ENCODE measurements at regions not wholly inside any gene's neighbourhood (a gene's known extent, or its start where the extent isn't known, plus 50 kb on each side); places are given as distances from the start of the nearest gene placed in this dataset.

DNA sequence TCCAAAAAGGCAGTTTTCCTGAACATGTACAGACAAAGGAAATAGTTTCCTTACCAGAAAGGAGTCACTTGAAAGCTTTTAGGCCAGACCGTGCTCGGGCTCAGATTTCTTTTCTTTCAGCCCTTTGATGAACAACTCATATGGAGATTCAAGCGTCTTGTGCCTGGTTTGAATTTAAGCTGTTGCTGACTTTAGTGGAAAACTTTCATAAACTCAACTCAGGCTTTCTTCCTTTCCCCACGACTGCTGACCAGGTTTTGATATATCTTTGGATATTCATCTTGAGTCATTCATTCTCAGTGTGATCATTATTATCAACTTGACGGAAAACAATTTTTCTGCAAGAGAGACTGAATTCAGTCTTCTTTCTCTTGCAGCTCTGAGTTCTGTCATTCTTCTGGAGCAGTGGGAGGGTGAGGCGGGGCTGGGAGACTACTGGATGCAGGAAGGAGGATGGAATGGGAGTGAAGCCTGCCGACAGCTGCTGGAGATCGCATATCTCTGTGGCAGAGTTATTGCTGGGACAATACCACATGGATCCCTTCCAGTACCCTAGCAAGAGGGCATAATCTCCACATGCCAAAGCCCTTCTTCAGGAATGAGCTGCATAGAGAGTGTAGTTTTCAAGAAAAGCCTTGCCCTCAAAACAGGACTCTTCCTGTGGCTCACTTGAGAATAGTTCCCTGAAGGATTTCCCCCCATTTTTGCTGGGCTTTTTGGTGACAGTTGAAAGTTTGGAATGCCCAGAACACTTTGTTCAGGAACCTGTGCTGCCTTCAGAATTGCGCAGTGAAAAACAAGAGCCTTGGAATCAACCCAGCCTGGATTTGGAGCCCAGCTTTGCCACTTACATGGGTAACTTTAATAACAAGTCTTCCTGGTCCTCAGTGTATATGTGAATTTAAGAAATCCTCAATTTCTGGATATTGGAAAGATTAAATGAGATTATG, 364.4 kb downstream of the ZNF521 start:
- no peak for DNase-seq (ENCODE audit: low read depth)
- no peak overlapping the region for H3K4me3 ChIP-seq (ENCODE audit: low read depth, low read length)

DNA sequence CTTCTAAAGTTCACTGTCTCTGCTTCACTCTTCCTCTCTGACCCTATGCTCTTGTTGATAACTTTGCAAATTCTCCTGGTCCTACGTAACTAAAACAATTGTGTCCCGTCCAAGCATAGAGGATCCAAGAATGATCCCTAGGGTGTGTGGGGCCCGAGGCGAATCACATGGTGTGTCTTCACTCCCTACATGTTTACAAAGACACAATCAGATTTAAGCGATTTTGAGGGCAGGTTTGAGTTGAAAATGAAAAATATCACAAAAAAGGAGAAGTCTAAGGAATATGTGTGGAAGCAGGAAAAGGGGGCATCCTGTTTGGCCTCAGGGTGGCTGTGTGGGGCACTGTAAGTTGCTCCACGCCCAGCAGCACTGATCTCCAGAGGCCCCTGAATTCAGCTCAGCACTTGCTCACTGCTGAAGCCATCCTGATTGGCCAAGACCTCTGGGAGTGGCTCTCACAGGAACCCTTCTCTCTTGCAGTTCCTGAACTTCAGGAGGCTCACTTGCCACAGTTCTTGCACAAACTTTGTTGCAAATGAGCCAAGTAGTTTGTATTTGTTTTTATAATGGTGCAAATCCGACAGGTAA, 363.6 kb downstream of the ZNF521 start:
- TF ChIP-seq, protein P1, sequence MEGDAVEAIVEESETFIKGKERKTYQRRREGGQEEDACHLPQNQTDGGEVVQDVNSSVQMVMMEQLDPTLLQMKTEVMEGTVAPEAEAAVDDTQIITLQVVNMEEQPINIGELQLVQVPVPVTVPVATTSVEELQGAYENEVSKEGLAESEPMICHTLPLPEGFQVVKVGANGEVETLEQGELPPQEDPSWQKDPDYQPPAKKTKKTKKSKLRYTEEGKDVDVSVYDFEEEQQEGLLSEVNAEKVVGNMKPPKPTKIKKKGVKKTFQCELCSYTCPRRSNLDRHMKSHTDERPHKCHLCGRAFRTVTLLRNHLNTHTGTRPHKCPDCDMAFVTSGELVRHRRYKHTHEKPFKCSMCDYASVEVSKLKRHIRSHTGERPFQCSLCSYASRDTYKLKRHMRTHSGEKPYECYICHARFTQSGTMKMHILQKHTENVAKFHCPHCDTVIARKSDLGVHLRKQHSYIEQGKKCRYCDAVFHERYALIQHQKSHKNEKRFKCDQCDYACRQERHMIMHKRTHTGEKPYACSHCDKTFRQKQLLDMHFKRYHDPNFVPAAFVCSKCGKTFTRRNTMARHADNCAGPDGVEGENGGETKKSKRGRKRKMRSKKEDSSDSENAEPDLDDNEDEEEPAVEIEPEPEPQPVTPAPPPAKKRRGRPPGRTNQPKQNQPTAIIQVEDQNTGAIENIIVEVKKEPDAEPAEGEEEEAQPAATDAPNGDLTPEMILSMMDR (IDR thresholded peaks at IDR 0.05; ENCODE audit: insufficient read depth, low read depth, low read length): no peak
- H3K4me3 ChIP-seq (ENCODE audit: low read depth, low read length): no peak overlapping the region
- no peak for DNase-seq (ENCODE audit: low read depth)

More for the DNA sequence above, 364.4 kb downstream of the ZNF521 start:
- TF ChIP-seq, protein P1 (IDR thresholded peaks at IDR 0.05; ENCODE audit: insufficient read depth, low read depth, low read length): no peak

DNA sequence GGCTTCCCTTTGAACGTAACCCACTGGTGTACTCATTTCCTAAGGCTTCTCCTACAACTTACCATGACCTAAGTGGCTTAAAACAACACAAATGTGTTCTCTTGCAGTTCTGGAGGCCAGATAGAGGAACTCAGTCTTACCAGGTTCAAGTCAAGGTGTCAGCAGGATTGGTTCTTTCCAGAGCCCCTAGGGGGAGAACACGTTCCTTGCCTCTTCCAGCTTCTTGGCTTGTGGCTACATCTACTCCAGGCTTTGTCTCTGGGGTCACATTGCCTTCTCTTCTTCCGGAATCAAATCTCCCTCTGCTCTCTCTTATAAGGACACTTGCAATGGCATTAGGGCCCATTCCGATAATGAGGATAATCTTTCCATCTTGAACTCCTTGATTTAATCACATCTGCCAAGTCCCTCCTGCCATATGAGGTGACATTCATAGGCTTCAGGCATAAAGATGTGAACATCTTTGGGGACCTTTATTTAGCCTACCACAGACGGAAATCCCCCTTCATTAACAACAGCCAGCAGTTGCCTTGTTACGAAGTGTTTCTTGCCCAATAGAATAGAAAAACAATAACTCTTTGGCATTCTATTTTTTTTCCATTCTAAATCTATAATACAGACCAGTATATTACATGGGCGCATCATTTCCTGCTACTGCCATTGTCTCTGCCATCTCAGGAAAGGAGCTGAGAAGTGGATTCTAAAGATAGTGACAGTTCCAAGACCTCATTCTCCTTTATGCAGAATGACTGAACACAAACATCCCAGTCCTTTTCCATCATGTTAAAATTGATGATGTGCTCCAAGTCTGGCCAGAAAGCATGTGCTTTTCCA, 362.0 kb downstream of the ZNF521 start:
- TF ChIP-seq, protein P1 (IDR thresholded peaks at IDR 0.05; ENCODE audit: insufficient read depth, low read depth, low read length): peak; percentile 4
- no peak for DNase-seq (ENCODE audit: low read depth)
- H3K4me3 ChIP-seq (ENCODE audit: low read depth, low read length): no peak overlapping the region

GRCh38 chr18:24990671-24991134, 361.3 kb downstream of the ZNF521 start:
- TF ChIP-seq, protein P1 (IDR thresholded peaks at IDR 0.05; ENCODE audit: insufficient read depth, low read depth, low read length): no peak
- H3K4me3 ChIP-seq (ENCODE audit: low read depth, low read length): no peak overlapping the region
- DNase-seq (ENCODE audit: low read depth): no peak

DNA sequence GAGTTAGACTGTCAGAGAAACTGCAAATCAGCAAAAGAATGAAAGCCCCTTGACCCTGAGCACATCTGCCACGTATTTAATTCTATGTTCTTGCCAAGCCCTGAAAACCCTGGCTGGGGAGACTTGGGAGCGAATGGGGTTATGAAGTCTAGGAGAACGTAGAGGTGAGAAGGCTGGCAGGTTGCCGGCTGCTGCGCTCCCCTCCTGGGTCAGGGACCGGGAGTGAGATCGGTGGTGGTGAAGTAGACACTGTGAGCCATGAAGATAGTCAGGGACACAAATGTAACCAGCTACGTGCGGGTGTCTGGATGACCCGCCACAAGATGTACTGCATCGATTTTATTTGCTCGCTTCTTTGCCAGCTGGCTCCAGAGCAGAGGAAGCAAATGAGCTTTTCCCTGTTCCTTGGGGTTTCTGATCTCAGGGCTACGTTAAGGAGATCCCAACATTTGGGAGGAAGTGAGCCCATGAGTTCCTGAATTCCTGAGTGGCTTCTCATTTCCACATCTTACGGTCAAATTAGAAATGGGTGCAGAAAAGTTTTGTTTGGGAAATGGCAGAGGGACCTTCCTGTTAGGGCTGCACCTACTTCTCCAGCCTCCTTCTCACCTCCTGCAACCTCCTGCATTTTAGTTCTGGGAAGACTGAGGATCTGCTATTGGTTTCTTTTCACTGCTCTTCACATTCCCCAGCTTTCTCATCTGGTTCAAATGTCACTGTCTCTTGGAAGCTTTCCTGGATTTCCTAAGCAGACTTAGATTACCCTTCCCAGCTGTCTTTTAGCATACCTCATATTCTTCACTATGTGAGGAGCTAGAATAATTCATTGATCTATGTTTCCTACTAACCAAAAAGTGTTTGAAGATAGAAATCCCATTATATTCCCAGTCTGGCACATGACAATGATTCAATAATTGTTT, 360.6 kb downstream of the ZNF521 start:
- no peak overlapping the region for H3K4me3 ChIP-seq (ENCODE audit: low read depth, low read length)
- TF ChIP-seq, protein P1 (IDR thresholded peaks at IDR 0.05; ENCODE audit: insufficient read depth, low read depth, low read length): no peak
- DNase-seq (ENCODE audit: low read depth): no peak

Data from fibroblast of villous mesenchyme (primary cell).